ENCODE measurements at regions not wholly inside any gene's neighbourhood (a gene's known extent, or its start where the extent isn't known, plus 50 kb on each side); places are given as distances from the start of the nearest gene placed in this dataset.

DNA sequence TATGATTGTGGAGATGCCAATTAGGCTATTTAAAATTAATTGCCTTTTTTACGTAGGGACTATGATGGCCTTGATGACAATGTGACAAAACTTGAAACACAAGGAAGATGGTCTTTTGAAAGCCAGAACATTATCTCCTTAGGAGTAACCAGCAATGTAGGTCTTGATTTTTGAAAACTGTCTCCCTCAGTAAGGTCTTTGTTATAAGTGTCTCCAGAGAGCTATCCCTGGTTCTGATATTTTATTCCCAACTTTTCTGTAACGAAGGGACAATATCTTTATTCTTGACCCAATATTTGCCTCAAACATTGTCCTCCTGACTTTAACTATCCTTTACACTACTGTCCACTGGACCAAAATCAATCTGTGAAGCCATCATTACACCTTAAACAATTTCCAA lies 493.2 kb downstream of the CCDC85A start:
- no peak for TF ChIP-seq POLR2A (IDR thresholded peaks at IDR 0.05)
- TF ChIP-seq, protein P1, sequence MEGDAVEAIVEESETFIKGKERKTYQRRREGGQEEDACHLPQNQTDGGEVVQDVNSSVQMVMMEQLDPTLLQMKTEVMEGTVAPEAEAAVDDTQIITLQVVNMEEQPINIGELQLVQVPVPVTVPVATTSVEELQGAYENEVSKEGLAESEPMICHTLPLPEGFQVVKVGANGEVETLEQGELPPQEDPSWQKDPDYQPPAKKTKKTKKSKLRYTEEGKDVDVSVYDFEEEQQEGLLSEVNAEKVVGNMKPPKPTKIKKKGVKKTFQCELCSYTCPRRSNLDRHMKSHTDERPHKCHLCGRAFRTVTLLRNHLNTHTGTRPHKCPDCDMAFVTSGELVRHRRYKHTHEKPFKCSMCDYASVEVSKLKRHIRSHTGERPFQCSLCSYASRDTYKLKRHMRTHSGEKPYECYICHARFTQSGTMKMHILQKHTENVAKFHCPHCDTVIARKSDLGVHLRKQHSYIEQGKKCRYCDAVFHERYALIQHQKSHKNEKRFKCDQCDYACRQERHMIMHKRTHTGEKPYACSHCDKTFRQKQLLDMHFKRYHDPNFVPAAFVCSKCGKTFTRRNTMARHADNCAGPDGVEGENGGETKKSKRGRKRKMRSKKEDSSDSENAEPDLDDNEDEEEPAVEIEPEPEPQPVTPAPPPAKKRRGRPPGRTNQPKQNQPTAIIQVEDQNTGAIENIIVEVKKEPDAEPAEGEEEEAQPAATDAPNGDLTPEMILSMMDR (IDR thresholded peaks at IDR 0.05): no peak

Measured in esophagus squamous epithelium (tissue), 4 donors.